ENCODE measurements at regions not wholly inside any gene's neighbourhood (a gene's known extent, or its start where the extent isn't known, plus 50 kb on each side); places are given as distances from the start of the nearest gene placed in this dataset.
"Not testable (repeated sequence)": the region's sequence is repeated elsewhere in the genome, so short reads cannot be mapped to it uniquely, and the experiment has no call there.

- peak; percentile 63 for DNase-seq
These were observed 154.0 kb upstream of the NUDT4 start for GRCh38 chr12:93223440-93224426.

DNA sequence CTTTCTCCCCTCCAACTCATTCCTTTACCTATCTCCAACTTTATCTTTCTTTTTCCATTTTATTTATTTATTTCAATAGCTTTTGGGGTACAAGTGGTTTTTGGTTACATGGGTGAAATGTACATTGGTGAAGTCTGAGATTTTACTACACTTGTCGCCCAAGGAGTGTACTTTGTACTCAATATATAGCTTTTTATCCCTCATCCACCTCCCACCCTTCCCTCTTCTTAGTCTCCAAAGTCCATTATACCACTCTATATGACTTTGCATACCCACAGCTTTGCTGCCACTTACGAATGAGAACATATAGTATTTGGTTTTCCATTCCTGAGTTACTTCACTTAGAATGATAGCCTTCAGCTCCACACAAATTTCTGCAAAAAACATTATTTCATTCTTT lies 152.6 kb upstream of the NUDT4 start:
- no peak for DNase-seq

DNA sequence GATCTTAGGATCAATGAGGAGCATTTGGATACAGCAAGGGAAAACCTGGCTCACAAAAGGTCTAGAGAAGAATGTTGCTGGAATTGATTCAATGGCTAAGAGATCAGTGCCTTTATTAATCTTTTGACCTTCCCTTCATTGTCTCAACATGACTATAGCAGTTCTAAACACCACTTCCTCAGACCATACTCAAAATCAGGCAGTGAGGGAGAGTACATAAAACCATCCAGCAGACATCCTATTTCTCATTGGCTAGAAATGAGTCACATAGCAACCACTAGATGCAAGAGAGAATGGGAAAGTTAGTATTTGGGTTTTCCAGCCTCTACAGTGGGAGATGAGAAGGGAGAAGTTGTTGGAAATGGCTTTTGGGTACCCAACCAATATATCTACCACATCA lies 151.4 kb upstream of the NUDT4 start:
- DNase-seq = no peak

GRCh38 chr12:93229494-93230325 lies 148.0 kb upstream of the NUDT4 start:
- DNase-seq = no peak

DNA sequence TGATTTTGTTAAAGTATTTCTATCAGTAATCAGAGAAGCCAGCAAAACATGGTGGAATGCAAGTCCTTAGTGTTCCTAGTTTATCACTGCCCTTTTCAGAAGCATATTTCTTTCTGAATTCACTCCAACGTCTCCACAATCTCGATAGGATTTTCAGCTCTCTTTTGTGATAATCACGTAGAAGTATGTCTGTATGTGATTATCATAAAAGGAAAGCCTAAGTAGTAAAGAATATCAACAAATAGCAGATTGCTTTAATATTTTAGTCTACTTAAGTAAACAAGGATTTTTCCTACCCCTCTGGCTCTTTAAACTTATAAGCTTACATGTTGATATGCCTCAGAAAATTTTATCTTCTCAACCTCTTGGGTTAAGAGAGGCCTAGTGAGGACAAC lies 147.4 kb upstream of the NUDT4 start:
- DNase-seq = no peak

DNA sequence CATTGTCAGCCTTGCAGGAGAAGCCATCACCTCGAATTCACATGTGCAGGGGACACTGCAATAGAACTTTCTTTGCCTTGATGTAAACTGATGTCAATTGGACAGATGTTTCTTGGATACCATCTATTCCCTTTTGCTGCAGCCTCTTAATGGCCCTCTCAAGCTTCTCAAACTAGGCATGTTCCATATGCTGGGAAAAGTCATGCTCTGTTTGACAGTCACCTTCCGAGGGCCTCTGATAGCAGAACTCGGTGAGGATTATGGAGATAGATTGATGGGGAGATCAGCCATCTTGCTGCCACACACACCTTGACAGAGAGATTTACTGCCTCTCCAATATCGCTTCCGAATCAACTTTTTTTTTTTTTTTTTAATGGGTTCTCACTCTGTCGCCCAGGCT lies 145.8 kb upstream of the NUDT4 start:
- no peak for DNase-seq

DNA sequence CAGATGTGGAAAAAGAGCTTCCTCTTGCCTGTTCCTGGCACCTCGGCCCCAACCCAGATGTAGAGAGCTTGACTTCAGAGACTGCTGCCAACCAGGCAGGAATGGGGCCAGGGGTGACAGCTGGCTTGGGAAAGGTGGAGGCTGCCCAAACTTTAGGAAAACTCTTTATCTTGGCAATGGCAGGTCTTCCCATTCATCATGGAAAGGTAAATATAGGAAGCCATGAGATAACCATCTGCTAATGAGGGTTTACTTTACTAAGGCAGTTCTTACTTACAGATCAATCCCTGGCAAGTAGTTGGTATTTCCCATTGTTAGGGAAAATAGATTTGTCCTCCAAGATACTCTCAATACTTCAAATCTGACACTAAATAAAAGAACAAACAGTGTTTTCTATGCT lies 143.1 kb upstream of the NUDT4 start:
- peak; percentile 43 for DNase-seq

DNA sequence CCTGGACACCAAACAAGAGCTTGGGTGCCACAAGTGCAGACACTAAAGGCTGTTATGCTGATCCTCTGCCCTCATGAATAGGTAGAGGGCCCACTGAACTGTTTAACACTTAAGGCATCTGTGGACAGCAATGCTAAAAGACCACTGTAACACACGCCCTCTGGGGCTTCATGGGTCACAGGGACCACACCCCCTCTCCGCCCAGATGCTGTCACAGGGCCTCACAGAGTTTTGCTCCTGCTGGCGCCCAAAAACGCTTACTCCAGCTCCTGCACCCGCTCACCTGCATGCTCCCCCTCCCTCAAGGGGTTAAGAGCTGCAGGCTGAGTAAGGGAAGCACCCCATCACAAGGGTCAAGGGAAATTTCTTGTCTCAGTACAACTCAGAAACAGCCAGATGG lies 141.8 kb upstream of the NUDT4 start:
- no peak for DNase-seq

- no peak for DNase-seq
These were observed 140.3 kb upstream of the NUDT4 start for GRCh38 chr12:93237235-93237915.

GRCh38 chr12:93238512-93239262 lies 139.0 kb upstream of the NUDT4 start:
- not testable (repeated sequence) for DNase-seq

DNA sequence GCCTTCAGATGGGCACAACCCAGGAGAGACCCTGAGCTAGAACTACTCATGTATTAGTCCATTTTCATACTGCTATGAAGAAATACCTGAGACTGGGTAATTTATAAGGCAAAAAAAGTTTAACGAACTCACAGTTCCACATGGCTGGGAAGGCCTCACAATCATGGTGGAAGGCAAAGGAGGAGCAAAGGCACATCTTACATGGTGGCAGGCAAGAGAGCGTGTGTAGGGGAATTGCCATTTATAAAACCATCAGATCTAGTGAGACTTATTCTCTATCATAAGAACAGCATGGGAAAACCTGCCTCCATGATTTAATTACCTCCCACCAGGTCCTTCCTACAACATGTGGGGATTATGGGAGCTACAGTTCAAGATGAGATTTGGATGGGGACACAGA lies 137.9 kb upstream of the NUDT4 start:
- not testable (repeated sequence) for DNase-seq

DNA sequence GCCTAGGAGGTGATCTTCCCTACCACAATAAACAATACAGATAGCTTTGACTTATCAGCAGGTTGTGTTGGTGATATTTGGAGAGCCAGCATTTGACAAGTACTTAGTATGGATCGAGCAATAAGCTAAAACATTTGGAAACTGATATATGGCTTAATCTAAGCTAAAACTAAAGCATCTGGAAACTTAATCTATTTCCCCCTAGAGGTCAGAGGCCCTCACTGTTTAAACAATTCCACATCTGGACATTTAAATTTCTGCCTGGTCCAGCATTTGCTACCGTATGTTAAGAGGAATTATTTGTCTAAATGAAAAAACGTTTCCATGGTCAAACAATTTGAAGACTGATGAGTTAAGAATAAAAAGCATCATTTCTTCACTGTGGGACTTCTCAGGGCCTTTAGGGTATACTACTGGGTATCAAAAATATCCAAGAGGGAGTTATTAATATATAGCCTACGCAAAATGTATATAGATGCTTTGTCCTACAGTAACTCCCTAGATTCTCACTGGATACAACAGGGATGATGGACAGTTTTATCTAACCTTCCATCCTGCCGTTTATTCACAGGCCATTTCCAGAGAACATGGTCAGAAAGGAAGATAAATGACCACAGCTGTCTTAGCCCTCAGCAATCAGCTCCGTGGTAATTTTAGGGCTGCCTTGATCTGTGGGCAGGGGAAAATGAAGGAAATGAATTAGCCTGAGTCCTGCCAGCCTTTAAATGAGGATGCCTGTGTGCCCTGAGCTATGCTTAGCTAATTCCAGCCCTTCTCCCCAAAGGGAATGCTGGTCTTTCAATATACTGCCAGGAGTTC lies 135.4 kb upstream of the NUDT4 start:
- DNase-seq = no peak

DNA sequence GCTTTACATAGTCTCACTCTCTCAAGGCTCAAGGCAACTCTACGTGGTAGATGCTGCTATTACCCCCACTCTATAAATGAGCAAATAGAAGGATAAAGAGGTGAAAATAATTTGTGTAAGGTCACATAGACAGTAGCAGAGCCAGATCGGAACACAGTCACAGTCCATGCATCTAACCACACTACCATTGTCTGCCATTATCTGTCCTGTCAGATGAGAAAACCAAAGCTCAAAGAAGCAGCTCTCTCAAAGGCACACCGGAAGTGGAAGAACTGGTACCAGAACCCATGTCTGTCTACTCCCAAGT lies 134.4 kb upstream of the NUDT4 start:
- no peak for DNase-seq

GRCh38 chr12:93243689-93244513 lies 133.8 kb upstream of the NUDT4 start:
- DNase-seq = peak; percentile 74

DNA sequence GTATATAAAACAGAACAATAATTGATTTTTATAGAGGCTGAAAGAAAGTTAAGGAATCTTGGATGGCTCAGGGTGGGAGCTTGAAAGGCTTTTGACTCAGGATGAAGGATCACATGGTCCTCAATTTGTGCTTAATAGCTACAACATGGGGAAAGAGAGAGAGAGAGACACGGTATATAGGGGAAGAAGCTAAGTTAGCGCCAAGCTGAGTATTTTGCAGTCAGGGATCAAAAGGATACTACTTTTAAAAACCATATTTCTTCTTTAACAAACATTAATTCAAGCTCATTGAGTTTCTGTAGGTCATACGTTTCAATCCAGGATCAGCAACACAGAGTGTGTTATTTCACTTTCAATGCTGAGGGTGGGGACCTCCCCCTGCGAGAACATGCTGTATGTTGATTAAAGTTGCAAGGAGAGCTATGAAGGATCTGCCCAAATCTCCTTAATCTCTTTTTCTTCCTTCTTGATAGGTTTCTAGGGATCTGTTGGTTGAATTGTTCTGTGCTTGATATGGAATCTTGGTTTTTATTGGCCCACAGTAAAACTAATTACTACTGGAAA lies 133.1 kb upstream of the NUDT4 start:
- no peak for DNase-seq

GRCh38 chr12:93245543-93245942 lies 132.2 kb upstream of the NUDT4 start:
- no peak for DNase-seq

DNA sequence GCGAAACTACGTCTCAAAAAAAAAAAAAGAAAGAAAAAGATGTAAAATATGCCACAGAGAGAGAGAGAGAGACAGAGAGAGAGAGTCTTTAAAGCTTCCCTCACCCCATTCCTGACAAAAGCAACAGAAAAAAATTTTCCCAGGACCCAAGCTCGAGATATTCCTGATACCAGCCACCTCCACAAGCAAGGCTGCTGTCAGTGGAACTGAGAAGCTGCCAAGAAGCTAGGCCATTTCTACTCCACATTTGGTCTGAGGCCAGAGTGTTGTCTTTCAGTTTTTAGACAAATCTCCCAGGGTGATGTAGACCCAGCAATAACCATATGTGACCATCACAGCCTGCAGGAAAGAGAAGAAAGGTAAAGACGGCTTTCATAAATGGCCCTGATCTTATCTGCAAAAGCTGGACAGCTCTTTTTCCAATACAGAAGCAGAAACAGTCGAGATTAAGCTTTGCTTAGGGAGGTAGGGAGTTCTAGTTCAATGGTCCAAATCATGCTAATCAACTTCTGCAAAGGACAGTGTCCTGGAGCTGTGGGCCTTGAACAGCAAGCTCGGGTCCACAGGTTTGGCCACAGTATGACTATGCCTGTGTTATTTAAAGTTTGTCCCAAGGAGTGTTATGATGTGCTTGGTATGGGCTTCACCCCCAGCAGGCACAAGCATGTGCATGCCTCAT lies 130.3 kb upstream of the NUDT4 start:
- DNase-seq = no peak

GRCh38 chr12:93252221-93252620 lies 125.5 kb upstream of the NUDT4 start:
- no peak for DNase-seq

DNA sequence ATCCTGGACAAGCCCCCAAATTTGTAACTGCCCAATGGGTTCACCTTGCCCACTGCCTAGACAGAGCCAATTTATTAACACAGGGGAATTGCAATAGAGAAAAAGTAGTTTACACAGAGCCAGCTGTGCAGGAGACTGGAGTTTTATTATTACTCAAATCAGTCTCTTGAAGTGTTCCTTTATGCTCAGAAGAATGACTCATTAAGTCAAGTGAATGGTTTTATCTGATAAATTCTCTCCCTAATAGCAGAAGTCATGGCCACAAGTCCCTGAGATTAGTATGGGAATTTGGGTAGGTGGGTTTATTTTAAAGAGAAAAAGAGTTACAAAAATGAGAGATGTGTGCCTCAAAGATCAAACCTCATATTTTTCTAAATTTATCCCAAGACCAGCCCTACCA lies 122.8 kb upstream of the NUDT4 start:
- no peak for DNase-seq

Measured in NCI-H1105 (cell line).